GM12891 (cell line): ENCODE measurements at regions not wholly inside any gene's neighbourhood (a gene's known extent, or its start where the extent isn't known, plus 50 kb on each side); places are given as distances from the start of the nearest gene placed in this dataset.

Source experiments
- PAX5 ChIP-seq: IDR thresholded peaks from 2 replicates; pipeline ENCODE4 v1.6.1; 2011; ENCODE audit warnings: low read length, moderate library complexity, mild to moderate bottlenecking; ENCODE audit not compliant: insufficient read depth, severe bottlenecking
- POLR2A ChIP-seq: IDR thresholded peaks from 2 replicates; pipeline ENCODE4 v1.6.1; 2011; ENCODE audit warnings: low read depth, low read length, control low read depth
- POLR2AphosphoS5 ChIP-seq: IDR thresholded peaks from 2 replicates; pipeline ENCODE4 v1.6.1; 2011; ENCODE audit warnings: low read depth, low read length, control low read depth
- SPI1 ChIP-seq: IDR thresholded peaks from 2 replicates; pipeline ENCODE4 v1.6.1; 2011; ENCODE audit warnings: low read depth, low read length, control low read depth
- TAF1 ChIP-seq: IDR thresholded peaks from 2 replicates; pipeline ENCODE4 v1.6.1; 2011; ENCODE audit warnings: low read depth, low read length, control low read depth

DNA sequence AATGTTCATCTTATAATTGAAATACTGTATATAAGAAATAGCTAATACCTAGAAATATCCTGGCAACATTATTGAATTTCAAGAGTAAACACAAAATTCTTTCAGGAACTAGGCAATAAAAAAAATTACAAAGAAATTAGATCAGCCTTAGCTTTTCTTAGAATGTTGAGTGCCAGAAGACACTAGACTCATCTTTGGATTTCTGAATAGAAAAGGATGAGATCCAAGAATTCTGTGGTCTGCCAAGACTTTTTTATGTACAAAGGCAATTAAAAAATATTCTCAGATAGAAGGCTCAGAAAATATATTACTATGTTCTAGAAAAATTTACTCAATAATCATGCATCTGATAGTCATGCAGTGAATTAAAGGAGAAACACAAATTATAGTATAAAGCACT lies 294.5 kb upstream of the CDIN1 start:
- no peak for TF ChIP-seq PAX5
- no peak for TF ChIP-seq POLR2AphosphoS5
- TF ChIP-seq TAF1, result no peak
- no peak for TF ChIP-seq POLR2A
- TF ChIP-seq SPI1, result no peak
